Brain pericyte (primary cell): ENCODE measurements at regions not wholly inside any gene's neighbourhood (a gene's known extent, or its start where the extent isn't known, plus 50 kb on each side); places are given as distances from the start of the nearest gene placed in this dataset.

ENCODE experiments used
- DNase-seq: peaks from one replicate; pipeline ENCODE4 v3.0.0-alpha.2; 2012; ENCODE audit warnings: low read depth, low spot score

- no peak for DNase-seq
Measured at GRCh38 chr11:115939104-115939730, 435.0 kb upstream of the CADM1 start.

GRCh38 chr11:115933564-115933963, 429.3 kb upstream of the CADM1 start:
- DNase-seq, result no peak

- no peak for DNase-seq
Measured at GRCh38 chr11:115931548-115932083, 427.4 kb upstream of the CADM1 start.

- DNase-seq, result no peak
Measured at GRCh38 chr11:115930886-115931547, 426.8 kb upstream of the CADM1 start.

- no peak for DNase-seq
Measured at GRCh38 chr11:115930291-115930690, 426.1 kb upstream of the CADM1 start.

GRCh38 chr11:115929618-115930129, 425.5 kb upstream of the CADM1 start:
- DNase-seq, result no peak

DNA sequence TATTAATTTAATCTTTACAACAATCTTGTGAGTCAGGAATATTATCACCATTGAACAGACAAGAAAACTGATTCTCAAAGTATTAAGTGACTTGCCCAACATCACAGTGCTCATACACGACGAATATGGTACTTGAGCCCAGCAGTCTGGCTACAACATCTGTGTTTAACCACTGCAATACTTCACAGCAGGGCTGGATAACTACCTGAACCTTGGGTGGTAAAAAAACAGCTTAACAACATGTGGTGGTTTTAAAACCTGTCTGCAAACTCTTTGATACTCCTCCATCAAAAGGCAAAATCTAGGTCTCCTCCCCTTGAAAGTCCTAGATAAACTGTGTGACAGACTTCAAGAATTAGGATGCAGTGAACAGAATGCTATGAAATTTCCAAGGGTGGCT, 424.6 kb upstream of the CADM1 start:
- no peak for DNase-seq

- no peak for DNase-seq
Measured at GRCh38 chr11:115927823-115928329, 423.7 kb upstream of the CADM1 start.

DNA sequence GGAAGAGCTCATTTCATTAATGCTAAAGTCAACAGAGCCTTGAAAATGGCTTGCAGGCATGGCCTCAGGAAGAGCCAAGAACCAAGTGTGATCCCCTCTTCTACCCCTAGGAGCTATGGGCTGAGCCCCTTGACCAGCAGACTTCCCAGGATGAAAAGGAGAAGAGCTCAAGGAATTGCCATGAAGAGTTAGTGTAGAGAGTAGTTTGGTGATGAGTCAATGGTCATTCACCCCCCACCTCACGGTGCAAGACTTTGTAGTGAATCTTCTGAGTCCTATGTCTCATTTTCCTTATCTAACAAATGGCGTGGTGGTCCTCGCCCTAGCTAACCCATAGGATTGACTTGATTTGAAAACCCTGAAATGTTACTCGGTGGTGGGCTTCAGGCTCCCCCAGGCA, 422.4 kb upstream of the CADM1 start:
- no peak for DNase-seq

DNA sequence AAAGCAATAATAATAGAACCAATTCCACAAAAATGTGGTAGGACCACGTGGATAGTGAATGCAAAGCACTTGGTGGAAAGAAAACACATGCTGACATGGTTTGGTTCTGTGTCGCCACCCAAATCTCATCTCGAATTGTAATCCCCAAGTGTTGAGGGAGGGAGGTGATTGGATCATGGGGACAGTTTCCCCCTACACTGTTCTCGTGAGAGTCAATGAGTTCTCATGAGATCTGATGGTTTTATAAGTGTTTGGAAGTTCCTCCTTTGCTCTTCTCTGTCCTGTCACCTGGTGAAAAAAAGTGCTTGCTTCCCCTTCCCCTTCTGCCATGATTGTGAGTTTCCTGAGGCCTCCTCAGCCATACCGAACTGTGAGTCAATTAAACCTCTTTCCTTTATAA, 421.9 kb upstream of the CADM1 start:
- DNase-seq, result no peak

DNA sequence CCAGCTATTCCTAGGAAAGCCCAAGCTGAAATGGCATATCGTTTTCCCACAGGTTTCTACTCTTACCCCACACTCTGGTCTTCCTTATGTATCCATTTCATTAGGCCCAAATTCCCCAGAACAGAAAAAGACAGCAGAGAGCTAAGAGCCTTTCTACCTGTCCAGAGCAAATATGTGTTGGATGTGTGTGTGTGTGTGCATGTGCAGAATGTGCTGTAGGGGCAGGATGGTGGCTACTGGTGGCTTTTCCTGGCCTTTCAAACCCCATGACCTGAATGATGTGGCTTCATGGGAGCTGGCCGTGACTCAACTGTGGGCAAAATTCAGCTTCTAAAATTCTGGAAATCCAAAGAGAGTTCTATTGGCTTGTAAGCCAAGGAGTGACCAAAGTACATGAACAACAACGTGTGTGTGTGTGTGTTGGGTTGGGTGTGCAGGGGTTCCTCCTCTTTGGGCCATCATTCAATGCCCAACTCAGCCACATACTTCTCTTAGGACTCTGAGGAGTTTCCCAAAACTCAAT, 421.4 kb upstream of the CADM1 start:
- no peak for DNase-seq

- no peak for DNase-seq
Measured at GRCh38 chr11:115924744-115925567, 420.7 kb upstream of the CADM1 start.

- no peak for DNase-seq
Measured at GRCh38 chr11:115922876-115923275, 418.7 kb upstream of the CADM1 start.

- no peak for DNase-seq
Measured at GRCh38 chr11:115921986-115922385, 417.8 kb upstream of the CADM1 start.

DNA sequence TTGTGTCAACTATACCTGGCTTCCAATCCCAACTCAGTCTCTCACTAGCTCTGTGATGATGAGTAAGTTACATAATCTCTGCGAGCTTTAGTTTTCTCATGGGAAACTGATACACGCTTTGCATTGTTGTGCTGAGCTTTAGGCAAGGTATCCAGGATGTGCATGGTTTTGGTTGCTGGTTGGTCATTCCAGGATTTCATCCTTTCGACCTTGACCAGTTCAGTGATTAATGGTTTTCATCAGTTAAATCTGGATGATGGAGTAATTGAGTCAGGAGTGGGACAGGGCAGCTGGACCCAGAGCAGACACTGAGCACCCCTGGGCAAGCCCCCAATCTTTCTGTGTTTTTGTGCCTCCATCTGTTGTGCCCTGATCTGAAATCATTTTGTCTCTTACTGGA, 417.3 kb upstream of the CADM1 start:
- no peak for DNase-seq

DNA sequence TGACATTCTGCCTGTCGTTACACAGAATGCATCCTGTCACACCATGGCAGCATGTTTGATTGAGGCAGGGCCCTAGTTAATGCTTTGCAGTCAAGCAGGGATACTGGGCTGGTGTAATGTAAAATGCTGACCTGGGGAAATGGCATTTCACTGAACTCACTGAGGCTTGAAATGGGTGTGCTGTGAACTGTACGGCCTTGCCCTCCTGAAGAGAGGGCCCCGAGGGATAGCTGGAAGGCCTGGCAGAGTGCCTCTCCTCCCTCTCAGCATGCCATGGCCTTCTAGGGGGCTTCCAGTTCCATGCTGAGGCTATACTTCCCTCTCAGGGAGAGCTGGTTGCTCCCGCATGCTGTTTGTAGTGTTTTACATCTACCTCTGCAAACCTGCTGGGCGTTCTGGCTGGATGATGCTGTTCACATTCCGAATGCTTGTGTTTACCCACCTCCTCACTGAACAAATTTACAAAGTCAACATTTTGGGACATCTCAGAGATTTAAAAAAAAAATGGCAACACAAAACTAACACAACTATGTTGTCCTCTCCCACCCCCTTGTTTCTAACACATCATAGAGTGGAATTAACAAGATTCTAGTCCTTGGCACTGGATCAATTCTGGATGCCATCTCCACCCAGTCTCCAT, 416.7 kb upstream of the CADM1 start:
- no peak for DNase-seq

DNA sequence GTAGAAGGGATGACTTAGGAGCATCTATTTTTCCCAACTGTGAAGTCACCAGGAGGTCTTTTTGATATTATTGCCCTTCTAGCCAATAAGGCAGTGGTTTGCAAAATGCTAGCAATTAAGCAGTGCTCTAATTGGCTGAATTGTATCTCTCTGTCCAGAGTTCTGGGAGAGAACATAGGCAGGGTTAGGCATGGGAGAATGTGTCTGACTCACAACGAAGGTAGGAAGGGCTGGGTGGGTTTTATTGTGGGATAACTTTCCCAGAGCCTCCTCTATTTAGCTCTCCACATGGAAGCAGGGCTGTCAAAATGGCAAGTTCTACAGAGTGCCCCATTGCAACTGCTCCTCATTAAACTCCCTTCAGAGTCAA, 415.9 kb upstream of the CADM1 start:
- DNase-seq, result no peak

DNA sequence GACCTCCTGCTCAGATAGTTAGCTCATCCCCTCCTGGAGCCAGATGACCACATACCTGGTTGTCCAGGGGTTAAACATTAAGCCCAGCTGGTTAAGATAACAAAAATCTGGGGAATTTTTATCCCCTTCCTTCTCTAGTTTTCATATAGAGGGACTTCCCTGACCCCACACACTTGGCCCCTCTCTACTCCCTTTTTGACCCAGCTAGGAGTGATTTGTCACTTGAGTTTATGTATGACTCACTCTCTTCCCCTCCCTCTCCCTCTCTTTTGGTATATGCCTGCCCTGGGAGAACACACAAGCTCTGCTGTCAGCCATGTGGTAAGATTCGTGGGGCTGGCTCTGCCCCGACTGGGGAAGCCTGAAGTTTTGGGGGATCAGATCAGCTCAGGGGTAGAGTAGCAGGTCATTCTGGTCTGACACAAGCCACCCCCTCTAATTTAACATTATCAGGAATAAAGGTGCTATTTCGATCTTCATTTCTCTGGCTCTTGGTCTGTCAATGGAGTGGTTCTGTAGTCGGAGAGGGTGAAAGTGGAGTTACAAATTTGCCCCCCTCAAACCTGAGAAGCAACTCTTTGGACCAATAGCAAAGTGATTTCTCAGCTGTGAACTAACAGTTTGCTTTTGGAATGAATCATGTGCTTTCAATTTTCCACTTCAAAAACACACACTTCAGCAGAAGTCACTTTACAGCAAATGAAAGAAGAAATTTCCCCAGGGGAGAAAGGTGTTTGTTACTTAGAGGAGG, 415.3 kb upstream of the CADM1 start:
- no peak for DNase-seq

GRCh38 chr11:115918576-115918975, 414.4 kb upstream of the CADM1 start:
- DNase-seq, result no peak

DNA sequence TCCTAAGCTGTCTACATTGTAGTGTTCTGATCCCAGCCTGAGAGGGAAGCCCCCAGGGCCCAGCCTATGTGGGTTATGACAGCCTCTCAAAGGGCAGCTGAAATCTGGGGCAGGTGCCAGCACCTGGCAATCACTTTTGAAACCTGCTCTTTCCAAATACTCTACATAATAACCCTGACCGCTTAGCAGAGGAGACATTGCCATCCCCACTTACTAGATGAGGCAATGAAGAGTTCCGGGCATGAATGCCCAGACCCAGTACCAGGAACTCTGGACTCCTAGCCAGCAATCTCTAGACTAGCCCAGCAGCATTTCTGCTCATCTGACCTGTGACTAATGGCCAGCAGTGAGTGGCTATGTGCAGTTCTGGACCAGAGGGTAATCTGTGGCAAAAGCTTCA, 412.4 kb upstream of the CADM1 start:
- no peak for DNase-seq

GRCh38 chr11:115912484-115912945, 408.3 kb upstream of the CADM1 start:
- DNase-seq, result no peak
